Erythroblast (primary cell): ENCODE measurements at regions not wholly inside any gene's neighbourhood (a gene's known extent, or its start where the extent isn't known, plus 50 kb on each side); places are given as distances from the start of the nearest gene placed in this dataset.

Experiments used
- GATA1 ChIP-seq: IDR thresholded peaks from 2 replicates; pipeline ENCODE4 v1.6.1; 2011; ENCODE audit warnings: low read depth, mild to moderate bottlenecking, control low read depth, low read length, moderate library complexity
- POLR2A ChIP-seq: IDR thresholded peaks from 2 replicates; pipeline ENCODE4 v1.6.1; 2011; ENCODE audit warnings: mild to moderate bottlenecking, low read length

- TF ChIP-seq POLR2A = no peak
- no peak for TF ChIP-seq GATA1
Observed at GRCh38 chr22:49350441-49351121, 477.1 kb downstream of the BRD1 start.
